Loucy (cell line): ENCODE measurements at regions not wholly inside any gene's neighbourhood (a gene's known extent, or its start where the extent isn't known, plus 50 kb on each side); places are given as distances from the start of the nearest gene placed in this dataset.

Experiments
- EZH2phosphoT487 ChIP-seq: fragments of 200-600 bp; IDR thresholded peaks from 2 replicates; pipeline ENCODE4 v1.6.1; 2018; ENCODE audit warnings: antibody characterized with exemption, mild to moderate bottlenecking, moderate library complexity, borderline replicate concordance
- TF ChIP-seq, protein P1 (sequence below): fragments of 200-600 bp; sonication (generic); conservative IDR thresholded peaks from 2 replicates; pipeline ENCODE4 v1.5.1; 2014; ENCODE audit warnings: mild to moderate bottlenecking, antibody characterized with exemption, low read length

DNA sequence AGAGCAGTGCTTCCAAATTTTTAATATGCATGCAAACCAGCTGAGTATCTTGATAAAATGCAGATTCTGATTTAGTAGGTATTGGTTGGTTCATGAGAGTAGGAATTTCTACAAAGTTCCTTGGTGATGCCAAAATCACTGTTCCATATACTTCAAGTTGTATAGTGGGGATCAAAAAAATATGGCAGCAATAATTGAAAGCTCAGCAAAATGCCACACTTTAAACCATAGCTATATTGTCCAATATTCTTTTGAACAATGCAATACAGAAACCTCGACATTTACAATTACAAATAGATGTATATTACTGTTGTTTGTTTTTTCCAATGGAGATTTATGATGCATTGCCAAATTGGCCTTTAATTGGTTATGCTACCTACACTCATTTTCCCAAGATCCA is 55.7 kb upstream of the NCAM2 start:
- TF ChIP-seq, protein P1, sequence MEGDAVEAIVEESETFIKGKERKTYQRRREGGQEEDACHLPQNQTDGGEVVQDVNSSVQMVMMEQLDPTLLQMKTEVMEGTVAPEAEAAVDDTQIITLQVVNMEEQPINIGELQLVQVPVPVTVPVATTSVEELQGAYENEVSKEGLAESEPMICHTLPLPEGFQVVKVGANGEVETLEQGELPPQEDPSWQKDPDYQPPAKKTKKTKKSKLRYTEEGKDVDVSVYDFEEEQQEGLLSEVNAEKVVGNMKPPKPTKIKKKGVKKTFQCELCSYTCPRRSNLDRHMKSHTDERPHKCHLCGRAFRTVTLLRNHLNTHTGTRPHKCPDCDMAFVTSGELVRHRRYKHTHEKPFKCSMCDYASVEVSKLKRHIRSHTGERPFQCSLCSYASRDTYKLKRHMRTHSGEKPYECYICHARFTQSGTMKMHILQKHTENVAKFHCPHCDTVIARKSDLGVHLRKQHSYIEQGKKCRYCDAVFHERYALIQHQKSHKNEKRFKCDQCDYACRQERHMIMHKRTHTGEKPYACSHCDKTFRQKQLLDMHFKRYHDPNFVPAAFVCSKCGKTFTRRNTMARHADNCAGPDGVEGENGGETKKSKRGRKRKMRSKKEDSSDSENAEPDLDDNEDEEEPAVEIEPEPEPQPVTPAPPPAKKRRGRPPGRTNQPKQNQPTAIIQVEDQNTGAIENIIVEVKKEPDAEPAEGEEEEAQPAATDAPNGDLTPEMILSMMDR, result no peak
- no peak for TF ChIP-seq EZH2phosphoT487
